GM18873 (cell line): ENCODE measurements at regions not wholly inside any gene's neighbourhood (a gene's known extent, or its start where the extent isn't known, plus 50 kb on each side); places are given as distances from the start of the nearest gene placed in this dataset.
"Not testable (repeated sequence)": the region's sequence is repeated elsewhere in the genome, so short reads cannot be mapped to it uniquely, and the experiment has no call there.

Experiments
- ATAC-seq: cut with Tn5 transposase; IDR thresholded peaks from one replicate; pipeline ENCODE4 v1.9.1; 2021; ENCODE audit warnings: mild to moderate bottlenecking, moderate library complexity, moderate number of reproducible peaks; ENCODE audit not compliant: unreplicated experiment, low FRiP score

DNA sequence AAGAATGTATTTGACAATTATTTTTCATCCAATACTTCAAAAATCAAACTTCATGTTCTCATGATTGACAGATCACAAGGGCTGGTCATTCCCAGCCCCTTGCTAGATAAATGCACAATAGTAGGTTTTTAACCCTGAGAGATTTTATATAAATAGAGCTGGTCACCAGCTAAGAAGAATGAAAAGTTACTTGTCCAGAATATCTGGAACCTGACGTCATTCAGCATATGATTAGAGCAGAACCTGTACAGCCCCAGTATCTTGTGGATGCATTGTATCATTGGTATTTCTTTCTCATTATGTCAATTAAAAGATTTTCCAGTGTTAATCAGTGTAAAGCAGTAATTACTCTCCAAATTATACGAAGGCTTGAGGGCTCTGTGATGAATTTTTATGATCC lies 202.8 kb upstream of the RND3 start:
- ATAC-seq = no peak

DNA sequence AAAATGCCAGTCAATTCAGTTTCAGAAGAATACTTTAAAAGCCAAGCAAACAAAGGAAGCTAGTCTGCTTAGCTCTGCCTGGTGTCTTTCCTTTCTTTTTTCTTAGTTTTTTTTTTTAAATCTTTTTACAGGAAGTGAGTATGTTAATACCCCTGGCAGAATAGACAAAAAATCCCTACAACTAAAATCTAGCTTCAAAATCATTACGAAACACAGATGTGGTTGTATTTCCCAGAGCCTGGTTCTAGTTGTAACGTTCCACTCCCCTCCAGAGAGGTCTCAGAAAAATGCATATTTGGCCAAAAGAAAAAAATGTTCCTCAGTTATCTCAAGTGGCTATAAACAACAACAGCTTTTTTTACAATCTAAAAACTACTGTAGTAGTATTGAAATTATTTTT lies 202.1 kb upstream of the RND3 start:
- no peak for ATAC-seq

DNA sequence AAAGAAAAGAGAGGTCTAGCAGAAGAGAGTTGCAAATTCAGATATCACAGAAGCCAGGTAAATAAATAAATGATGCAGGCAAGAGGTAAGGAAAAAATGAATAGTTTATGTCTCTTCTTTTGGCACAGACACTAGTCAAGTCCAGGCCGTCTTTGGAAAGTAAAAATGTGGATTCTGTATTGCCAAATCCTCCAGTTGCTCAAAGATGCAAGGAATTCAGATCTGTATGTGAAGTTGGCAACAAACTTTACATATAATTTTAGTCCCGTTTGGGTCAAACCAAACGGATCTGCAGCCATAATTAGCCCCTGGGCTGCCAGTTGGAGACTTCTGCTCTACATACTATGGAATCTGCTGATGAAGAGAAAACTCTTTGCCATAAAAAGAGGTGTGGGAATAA lies 200.5 kb upstream of the RND3 start:
- no peak for ATAC-seq

DNA sequence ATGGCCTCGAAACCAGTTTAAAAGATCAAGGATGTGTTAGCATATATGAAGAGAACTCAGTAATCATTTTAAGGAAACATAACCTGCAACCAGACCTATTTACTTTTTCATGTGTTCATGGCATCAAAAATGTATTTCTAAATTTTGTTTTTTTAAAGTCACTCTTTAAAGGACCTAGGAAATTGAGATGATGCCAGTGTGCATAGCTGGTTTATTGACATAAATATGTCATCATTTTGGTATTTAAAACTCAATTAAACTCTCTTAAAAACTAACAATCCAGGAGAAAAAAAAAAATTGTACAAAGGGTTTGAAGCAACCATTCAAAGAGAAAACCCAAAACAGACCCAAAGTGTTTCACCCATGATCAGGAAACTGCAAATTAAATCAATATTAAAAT lies 198.9 kb upstream of the RND3 start:
- ATAC-seq = no peak

DNA sequence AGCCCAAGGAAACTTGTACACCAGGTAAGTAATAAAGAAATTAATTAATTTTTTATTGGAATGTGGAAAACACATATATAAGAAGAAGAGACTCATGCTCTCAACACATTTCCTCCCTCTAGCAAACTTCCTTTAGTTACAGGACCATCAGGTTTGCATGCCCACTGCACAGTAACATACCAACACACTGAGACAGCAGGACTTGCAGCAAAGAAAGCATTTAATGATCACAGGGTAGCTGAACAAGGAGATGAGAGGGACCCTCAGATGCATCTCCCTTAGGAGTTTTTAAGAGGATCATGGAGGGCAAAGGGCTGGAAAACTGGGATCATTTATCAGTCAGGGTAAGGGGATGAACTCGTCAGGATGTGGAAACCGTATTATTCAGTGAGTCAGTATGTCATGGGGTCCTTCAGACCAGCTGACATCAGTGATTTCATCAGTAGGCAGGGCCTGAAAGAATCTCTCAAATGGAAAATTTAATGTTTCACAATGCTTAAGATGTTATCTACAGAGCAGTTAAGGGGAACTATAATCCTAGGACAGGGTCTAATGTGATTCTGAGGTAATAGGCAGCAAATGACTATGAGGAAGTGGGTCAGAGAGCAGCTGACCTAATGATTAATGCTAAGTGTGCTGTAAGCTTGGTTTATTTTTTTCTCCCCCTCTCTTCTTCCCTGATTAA lies 193.8 kb upstream of the RND3 start:
- no peak for ATAC-seq

DNA sequence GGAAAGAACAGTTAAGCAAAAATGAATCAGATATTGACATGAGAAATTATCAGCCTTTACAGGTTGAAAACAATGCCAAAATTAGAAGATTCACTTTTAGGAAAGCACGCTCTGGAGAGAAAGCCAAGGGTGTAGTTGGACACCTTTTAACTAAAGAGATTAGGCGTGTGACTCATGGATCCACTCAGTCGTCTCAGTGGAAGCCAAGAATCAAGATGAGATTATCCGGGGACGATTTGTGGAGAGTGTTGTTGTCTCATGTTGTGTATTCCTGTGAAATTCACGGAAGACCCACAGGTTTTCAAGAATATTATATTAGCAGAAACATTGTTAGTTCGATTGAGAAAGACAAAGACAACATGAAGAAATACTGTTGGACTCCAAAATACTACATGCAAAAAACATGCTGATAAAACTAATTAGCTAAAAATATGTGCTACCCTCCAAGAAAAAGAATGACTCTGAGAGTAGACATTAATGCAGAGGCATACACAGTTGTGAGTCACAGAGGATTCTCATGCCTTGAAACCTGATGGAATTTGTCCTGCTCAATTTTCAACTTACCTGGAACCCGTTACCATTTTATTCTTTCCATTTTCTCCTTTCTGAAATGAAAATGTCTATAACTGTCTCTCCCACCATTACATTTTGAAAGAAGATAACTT lies 192.1 kb upstream of the RND3 start:
- no peak for ATAC-seq

DNA sequence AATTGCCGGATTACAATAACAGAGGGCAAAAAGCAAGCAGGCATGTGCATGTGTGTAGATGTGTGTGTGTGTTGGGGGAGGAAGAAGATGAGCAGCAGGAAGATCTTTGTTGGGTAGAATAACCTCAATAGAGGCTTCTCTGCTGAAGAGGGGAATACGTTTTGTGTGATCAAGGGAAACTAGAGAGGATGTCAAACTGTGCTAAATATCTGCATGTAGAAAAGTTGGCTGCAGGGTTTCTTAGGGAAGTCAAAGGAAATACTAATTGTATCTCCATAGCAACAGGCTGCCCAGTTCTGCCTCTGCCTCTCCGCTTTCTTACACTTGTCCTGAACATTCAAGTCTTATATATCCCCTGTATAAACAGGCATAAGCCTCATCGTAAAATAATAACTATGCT lies 190.1 kb upstream of the RND3 start:
- ATAC-seq = no peak

DNA sequence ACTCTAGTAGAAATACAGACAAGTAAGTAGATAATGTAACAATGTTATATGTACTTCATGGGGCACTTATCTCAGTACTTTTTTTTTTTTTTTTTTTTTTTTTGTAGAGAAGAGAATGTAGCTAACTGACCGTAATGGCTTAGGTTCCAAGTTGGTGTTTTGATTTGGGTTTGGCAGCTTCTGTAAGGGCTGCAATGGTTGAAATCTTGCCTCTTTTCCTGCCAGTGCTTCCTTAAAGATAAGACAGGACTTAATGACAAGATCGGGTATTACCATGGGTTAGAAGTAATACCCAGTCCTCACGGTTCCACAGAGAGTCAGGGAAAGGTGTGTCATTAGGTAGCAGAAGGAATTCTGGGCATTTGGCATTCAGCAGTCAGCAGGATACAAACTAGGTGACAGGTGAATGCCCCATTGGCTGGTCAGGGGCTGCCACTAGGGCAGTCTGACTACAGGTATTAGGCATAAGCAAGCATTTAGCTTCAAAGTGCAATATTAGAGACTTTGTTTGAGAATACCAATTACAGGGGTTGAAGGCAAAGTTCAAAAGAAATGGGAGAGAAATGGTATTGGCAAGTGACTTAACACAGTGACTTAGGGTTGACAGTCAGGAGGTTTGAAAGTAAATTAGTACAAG lies 189.4 kb upstream of the RND3 start:
- no peak for ATAC-seq

DNA sequence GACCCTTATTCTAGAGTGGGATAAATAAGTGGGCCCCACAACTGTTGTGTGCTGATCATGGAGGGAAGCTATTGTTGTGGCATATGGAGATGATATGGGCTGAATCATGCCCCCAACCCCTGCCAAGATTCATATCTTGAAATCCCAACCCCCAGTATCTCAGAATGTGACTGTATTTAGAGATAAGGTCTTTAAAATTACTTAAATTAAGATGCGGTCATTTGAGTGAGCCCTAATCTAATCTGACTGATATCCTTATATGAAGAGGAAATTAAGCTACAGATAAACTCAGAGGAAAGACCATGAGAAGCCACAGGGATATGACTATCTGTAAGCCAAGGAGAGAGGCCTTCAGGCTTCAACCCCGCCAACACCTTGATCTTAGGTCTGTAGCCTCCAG lies 188.3 kb upstream of the RND3 start:
- no peak for ATAC-seq

DNA sequence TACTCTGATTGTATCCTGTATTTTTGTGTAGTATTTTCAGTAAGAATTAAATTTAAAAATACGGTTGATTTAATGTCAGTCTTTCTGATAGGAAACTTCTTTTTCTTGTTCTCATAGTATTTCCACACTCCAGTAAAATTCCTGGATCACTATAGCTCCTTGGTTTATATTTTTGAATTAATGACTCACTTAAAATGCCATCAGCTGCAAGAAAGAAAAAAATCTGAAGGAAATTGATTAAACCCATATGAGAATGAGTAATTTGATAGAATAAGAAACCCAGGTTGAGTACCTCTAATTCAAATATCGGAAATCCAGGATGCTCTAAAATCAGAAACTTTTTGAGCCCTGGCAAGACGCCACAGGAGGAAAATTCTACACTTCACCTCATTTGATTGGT lies 186.8 kb upstream of the RND3 start:
- no peak for ATAC-seq

DNA sequence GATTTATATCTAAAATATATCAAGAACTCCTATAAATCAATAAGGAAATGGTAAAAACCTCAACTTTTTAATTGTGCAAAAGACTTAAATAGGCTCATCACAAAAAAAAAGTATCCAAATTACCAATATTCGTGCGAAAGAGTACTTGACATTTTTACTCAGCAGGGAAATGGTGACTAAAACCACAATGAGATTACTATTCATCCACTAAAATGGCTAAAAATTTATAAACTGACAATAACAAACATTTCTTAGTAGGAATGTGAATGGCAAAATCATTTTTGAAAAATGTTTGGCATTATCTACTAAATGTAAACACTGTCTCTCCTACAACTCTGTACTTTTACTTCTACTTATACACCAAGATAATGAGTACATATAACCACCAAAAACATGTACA lies 184.8 kb upstream of the RND3 start:
- ATAC-seq = no peak

DNA sequence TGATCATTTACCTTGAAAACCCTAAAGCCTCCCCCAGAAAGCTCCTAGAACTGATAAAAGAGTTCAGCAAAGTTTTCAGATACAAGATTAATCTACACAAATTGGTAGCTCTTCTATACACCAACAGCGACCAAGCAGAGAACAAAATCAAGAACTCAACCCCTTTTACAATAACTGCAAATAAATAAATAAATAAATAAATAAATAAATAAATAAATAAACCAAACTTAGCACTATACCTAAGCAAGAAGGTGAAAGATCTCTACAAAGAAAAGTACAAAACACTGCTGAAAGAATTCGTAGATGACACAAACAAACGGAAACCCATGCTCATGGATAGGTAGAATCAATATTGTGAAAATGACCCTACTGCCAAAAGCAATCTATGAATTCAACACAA lies 182.0 kb upstream of the RND3 start:
- no peak for ATAC-seq

DNA sequence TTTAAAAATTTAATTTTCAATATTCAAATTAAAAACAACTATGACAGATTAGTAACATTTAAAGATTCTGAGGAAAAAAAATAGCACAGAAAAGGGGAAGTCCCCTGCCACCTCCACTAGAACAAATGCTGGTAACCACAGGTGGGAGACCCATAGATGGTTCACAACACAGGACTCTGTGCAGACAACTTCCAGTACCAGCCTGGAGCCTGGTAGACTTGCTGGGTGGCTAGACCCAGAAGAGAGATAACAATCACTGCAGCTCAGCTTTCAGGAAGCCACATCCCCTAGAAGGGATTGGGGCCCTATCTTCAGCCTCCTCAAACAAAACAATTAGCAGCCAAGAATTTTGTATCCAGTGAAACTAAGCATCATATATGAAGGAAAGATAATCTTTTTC lies 179.6 kb upstream of the RND3 start:
- not testable (repeated sequence) for ATAC-seq

DNA sequence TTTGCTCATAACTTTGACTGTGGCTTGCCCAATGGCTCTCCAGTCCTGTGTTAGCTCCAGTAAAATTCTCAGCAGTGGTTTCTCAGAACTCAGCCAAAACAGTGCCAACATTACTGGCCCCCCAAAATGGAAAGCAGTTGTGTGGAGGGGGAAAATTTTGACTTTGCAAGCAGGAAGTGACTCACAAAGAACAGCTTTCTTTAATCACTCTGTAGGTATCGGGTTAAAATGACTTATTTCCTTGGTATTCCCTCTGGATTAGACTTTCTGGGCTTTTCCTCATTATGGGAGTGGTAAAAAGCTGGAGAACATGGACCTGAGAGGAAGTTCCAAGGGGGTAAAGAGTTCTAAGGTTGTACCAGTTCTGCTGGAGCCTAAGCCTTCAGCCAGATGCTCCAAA lies 175.7 kb upstream of the RND3 start:
- ATAC-seq = no peak

DNA sequence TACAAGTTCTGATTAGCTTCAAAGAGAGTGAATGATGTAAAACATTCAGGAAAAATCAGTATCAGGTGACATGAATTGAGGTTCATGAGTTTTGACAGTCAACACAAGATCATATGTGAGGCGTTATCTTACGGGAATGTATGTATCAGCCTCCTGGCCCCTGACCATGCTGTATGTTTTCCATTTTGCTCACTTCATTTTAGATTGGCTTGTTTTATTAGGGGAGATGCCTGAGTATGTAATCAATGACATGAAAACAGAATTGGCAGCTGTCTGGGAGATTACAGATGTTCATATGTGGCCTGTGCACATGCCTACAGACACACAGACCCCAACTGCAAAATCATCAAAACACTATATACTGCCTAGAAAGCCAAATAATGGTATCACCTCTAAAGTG lies 168.5 kb upstream of the RND3 start:
- no peak for ATAC-seq

DNA sequence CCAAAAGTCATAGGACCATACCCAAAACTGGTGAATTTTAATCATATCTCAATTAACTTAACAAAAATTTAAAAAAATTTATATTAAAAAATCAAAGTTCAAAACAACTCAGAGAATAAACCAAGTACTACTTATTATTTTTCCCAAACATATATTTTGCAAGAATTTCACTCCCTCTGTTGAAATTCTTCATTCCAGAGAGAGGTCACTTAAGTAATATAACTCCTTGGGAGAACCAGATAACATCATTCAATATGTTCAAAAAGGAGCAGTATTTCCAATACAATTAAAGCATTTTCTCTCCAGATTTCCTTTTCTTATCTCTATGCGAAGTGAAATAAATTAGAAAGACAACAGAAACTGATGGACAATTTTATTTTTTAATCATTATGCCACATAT lies 165.9 kb upstream of the RND3 start:
- ATAC-seq = no peak

DNA sequence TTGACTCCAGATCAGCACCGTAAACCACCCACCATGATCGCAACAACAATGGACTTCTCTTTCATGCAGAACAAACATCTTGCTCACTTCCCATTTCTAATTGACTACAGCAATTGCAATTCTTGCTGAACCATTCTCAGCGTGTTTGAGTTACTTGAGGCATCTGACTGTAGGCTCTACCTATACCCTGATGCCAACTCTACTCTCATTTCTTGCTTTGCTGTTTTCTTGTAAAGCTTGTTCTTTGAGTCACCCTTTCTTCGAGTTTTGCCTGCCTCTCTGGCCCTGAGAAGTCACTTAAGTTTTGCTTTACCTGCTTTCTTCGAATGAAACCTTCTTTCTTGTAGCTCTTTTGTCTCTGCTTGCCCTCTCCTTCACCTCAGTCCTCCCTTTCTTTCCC lies 160.5 kb upstream of the RND3 start:
- ATAC-seq = no peak

DNA sequence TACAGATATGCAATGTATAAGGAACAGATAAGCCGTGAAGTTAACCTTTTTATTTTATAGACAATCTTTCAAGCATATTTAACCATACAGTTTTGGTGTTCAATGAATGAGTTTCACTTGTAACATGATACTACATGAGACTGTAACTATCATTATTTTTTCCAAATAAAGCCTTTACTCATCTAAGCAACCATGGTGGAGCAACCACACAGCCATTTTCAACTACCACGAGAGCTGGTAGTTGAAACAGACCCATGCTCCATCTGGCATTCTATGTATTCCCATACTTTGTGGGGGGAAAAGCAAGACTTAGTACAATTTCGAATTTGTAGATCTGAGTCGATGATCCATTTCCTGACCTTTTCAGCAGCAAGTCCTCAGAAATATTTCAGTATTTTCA lies 159.3 kb upstream of the RND3 start:
- no peak for ATAC-seq

DNA sequence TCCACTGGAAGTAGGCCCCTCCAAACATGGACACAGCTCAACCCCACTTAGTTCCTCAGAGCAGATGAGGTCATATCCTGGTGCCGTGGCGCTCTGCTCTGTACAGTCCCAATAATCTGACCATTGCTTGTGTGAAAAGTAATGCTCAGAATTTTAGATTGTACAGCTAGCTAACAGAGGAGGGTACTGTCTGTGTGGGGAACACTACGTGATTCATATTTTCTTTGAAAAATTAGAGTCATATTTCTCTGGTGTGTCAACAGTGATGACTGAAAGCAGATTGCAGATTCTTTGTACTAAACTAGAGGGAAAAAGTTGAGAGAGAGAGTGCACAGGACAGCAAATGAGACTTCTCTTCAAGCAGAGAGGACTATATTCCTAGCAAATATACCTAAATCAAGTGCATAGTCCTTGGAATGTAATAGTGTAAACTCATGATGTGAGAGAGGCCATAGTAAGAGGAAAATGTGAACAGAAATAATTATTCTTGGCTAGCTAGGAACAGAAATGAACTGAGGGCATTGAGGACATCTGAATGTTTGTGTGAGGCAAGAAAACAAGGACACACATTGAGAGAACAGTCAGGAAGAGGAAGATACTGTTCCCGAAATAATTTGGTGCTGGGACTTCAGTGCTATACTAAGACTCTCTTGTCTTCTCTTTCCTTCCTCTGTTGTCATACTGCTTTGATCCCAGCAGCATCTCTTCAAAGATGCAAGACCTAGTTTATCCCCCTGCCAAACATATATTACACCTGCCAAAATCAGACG lies 157.0 kb upstream of the RND3 start:
- ATAC-seq = no peak

DNA sequence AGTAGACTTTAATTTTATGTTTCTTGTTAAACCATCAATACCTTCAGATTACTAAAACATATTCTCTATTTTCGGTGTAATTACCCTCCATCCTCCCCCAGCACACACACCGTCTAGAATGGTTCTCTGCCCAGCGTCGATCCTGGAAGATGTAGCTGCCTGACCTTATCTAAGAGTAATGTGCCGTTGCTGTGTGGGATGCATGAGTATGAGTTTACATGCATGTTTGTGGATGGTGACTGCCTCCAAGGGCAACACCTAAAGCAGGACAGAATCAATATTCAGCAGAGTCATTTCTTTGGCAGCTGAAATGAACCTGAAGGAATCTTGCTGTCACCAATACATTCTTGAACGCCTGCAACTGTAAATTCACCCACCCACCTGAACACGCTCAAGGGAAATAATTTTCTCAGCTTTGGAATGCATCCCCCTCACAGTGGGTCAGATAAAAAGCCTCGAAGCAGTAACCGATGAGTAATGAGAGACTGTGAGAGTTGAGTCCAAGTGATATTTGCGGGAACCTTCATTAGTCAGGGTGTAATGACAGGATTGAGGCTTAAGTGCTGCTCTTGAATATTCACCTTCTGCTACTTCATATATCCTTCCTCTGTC lies 155.8 kb upstream of the RND3 start:
- ATAC-seq = no peak

DNA sequence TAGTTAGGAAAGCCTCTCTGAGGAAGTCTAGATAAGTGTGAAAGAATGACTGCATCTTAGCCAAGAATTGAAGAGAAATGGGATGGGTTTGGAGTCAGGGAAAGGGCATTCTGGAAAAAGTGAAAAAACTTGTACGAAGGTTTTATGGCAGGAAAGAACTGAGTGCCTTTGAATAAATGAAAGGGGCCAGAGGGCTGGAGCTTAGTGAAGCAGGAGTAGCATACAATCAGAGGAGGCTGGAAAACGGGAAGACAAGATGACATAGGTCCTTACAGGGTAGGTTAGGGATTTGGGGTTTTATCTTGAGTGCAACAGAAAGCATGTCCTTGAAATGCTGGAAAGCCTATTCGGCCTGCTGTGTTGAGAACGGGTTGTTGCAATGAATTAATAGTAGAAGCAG lies 152.6 kb upstream of the RND3 start:
- ATAC-seq = no peak
